SU-DHL-6 (cell line): ENCODE measurements at regions not wholly inside any gene's neighbourhood (a gene's known extent, or its start where the extent isn't known, plus 50 kb on each side); places are given as distances from the start of the nearest gene placed in this dataset.

Experiments used
- EZH2phosphoT487 ChIP-seq: fragments of 200-600 bp; sonication (generic), shearing (Covaris generic); conservative IDR thresholded peaks from 2 replicates; pipeline ENCODE4 v1.6.1; 2018; ENCODE audit warnings: mild to moderate bottlenecking, antibody characterized with exemption, low read length, moderate library complexity, mixed read lengths
- TF ChIP-seq, protein P1 (sequence below): fragments of 200-600 bp; sonication (generic); IDR thresholded peaks from one replicate; pipeline ENCODE4 v1.5.1; 2017; ENCODE audit warnings: antibody characterized with exemption, mild to moderate bottlenecking, low read length, moderate library complexity; ENCODE audit not compliant: insufficient read depth, poor library complexity, severe bottlenecking

DNA sequence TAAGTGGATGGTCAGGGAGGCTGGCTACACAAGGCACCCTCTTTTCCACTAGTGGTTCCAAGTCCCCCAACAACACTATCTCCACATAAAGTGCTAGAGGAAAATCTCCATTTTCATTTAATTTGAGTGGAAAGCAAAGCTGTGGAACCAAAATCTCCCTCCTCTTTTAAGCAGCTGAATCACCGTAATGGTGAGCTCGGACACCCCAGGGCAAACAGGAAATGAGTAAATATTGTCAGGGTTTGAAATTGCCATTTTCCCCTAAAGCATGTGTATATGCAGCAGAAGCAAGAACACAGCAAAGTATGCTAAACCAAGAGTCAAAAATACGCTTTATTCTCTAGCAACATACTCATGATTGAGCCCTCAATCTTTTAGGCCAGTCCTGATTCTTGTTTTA is 143.7 kb downstream of the GPAM start:
- TF ChIP-seq, protein P1, sequence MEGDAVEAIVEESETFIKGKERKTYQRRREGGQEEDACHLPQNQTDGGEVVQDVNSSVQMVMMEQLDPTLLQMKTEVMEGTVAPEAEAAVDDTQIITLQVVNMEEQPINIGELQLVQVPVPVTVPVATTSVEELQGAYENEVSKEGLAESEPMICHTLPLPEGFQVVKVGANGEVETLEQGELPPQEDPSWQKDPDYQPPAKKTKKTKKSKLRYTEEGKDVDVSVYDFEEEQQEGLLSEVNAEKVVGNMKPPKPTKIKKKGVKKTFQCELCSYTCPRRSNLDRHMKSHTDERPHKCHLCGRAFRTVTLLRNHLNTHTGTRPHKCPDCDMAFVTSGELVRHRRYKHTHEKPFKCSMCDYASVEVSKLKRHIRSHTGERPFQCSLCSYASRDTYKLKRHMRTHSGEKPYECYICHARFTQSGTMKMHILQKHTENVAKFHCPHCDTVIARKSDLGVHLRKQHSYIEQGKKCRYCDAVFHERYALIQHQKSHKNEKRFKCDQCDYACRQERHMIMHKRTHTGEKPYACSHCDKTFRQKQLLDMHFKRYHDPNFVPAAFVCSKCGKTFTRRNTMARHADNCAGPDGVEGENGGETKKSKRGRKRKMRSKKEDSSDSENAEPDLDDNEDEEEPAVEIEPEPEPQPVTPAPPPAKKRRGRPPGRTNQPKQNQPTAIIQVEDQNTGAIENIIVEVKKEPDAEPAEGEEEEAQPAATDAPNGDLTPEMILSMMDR: no peak
- no peak for TF ChIP-seq EZH2phosphoT487
